ENCODE measurements at regions not wholly inside any gene's neighbourhood (a gene's known extent, or its start where the extent isn't known, plus 50 kb on each side); places are given as distances from the start of the nearest gene placed in this dataset.

GRCh38 chr9:113654605-113655428 is 191.3 kb downstream of the RGS3 start:
- H3K4me1 ChIP-seq, result no peaks in the 10 kb centered on the region
- H3K9me3 ChIP-seq, result no peaks in the 10 kb centered on the region
- no peaks in the 10 kb centered on the region for H3K36me3 ChIP-seq
- no peak overlapping the region for H3K4me3 ChIP-seq
- no peaks in the 10 kb centered on the region for H3K27me3 ChIP-seq
- no peak for TF ChIP-seq POLR2A (IDR thresholded peaks at IDR 0.05)
- TF ChIP-seq, protein P1, sequence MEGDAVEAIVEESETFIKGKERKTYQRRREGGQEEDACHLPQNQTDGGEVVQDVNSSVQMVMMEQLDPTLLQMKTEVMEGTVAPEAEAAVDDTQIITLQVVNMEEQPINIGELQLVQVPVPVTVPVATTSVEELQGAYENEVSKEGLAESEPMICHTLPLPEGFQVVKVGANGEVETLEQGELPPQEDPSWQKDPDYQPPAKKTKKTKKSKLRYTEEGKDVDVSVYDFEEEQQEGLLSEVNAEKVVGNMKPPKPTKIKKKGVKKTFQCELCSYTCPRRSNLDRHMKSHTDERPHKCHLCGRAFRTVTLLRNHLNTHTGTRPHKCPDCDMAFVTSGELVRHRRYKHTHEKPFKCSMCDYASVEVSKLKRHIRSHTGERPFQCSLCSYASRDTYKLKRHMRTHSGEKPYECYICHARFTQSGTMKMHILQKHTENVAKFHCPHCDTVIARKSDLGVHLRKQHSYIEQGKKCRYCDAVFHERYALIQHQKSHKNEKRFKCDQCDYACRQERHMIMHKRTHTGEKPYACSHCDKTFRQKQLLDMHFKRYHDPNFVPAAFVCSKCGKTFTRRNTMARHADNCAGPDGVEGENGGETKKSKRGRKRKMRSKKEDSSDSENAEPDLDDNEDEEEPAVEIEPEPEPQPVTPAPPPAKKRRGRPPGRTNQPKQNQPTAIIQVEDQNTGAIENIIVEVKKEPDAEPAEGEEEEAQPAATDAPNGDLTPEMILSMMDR (IDR thresholded peaks at IDR 0.05), result no peak
- peak in 2 of 3 donors; percentile 44 to 45 for DNase-seq
- H3K27ac ChIP-seq, result peak overlapping the region in 3 of 4 donors; percentile 37 to 44 (median 42)

DNA sequence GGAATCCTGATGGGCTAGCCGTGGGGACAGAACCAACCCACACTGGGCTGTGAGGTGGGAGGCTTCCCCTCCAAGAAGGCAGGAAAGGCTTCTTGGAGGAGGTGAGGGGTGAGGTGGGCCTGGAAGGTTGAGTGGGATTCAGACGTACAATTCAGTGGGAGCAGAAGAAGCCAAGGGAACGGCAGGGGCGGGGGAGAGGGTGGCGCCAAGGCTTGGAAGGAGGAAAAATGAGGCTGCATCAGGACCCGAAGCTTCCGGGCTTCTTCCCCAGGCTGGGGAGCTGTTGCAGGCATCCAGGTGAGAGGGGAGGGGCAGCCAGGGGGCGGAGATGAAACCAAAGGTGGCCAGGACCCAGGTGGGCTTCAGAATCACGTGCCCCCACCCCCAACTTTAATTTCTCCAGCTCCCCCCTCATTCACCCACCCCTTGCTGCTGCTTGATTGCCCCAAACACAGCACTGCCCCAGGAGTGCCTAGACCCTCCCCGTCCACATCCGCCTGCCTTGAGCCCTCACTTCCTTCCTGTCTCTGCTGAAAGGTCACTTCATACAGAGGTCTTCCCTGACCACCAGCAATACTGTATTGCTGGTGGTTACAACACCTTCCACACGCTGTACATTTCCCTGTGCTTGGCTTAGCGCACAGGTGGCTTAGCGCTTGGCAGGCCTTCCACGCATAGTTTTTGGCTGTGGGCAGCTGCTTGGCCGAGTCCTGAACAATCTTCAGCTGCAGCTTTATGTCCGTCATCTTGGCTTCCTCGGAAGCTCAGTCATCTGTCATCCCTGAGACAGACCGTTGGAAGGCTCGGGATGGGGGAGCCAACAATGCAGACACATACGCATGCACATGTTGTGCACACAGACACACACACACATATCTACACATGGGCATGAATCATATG is 193.5 kb downstream of the RGS3 start:
- Histone ChIP-seq H3K4me1 (no peaks in the 10 kb centered on the region), H3K9me3 (no peaks in the 10 kb centered on the region), H3K36me3 (no peaks in the 10 kb centered on the region), H3K27ac (no peak overlapping the region), H3K27me3 (no peaks in the 10 kb centered on the region), H3K4me3 (no peak overlapping the region)
- DNase-seq, result peak in 2 of 3 donors; percentile 25 to 36
- TF ChIP-seq, protein P1 (IDR thresholded peaks at IDR 0.05), result no peak
- TF ChIP-seq POLR2A (IDR thresholded peaks at IDR 0.05), result no peak

DNA sequence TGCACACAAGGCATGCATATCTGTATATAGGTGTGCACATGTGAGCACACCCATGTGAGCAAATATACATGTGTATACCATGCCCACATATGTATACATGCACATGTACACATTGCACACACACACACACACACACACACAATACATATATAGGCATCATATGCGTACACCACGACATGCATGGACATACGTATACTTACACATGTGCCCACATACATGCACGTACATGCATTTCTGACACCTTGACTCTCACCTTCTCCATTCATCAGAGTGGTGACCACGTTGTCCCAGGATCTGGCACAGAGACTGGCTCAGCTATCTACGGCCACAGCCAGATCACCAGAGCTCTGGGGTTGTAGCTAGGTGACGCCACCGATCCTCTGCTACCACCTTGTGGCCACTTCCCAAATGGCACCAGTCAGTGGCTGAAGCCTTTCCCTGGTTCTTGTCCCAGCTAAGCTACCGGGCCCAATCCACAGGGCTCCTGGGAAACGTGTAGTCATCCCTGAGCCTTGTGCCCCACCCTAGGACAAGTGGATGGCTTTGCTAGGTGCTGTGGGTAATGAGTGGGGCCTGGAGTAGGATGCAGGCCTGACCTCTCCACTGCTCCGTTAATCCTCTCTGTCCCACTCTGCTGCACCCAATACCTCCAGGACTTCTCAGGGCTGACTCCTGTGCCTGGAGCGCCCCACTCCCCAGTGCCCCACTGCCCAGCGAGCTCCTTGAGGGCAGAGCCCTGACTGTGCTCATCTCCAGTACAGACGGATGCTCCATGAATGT is 194.4 kb downstream of the RGS3 start:
- no peaks in the 10 kb centered on the region for H3K27me3 ChIP-seq
- peak; percentile 68 to 93 (median 87) for DNase-seq
- no peak overlapping the region for H3K27ac ChIP-seq
- H3K36me3 ChIP-seq, result no peaks in the 10 kb centered on the region
- no peak for TF ChIP-seq POLR2A (IDR thresholded peaks at IDR 0.05)
- TF ChIP-seq, protein P1 (IDR thresholded peaks at IDR 0.05), result peak; percentile 82 to 98 (median 94)
- no peaks in the 10 kb centered on the region for H3K4me1 ChIP-seq
- H3K4me3 ChIP-seq, result no peak overlapping the region
- H3K9me3 ChIP-seq, result no peaks in the 10 kb centered on the region

GRCh38 chr9:113658545-113658895 is 195.0 kb downstream of the RGS3 start:
- Histone ChIP-seq H3K9me3 (no peaks in the 10 kb centered on the region), H3K27me3 (no peaks in the 10 kb centered on the region), H3K4me3 (no peak overlapping the region), H3K36me3 (no peaks in the 10 kb centered on the region), H3K4me1 (no peaks in the 10 kb centered on the region), H3K27ac (no peak overlapping the region)
- peak in 1 of 3 donors; percentile 6 for DNase-seq
- TF ChIP-seq, protein P1 (IDR thresholded peaks at IDR 0.05), result no peak
- no peak for TF ChIP-seq POLR2A (IDR thresholded peaks at IDR 0.05)

DNA sequence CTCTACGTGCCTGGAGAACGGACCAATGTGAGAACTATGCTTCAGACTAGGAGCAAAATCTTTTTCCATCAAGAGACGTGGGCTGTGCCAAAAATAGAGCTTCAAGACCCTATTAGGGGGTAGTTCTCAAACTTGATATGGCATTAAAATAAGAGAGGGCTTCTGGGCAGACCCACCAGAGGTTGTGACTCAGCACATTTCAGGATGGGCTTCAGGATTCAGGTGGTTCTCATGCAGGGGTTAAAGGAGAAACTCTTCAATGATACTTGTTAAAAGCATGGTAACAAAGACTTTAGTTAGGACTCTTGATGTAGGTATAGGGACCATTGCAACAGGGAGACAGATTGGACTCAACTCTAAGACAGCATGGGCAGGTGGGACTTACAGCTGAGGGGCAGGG is 195.5 kb downstream of the RGS3 start:
- Histone ChIP-seq H3K4me1 (no peaks in the 10 kb centered on the region), H3K27me3 (no peaks in the 10 kb centered on the region), H3K27ac (no peak overlapping the region), H3K36me3 (no peaks in the 10 kb centered on the region), H3K4me3 (no peak overlapping the region), H3K9me3 (no peaks in the 10 kb centered on the region)
- DNase-seq, result no peak
- TF ChIP-seq, protein P1 (IDR thresholded peaks at IDR 0.05), result no peak
- TF ChIP-seq POLR2A (IDR thresholded peaks at IDR 0.05), result no peak
